Common myeloid progenitor, CD34-positive (primary cell): ENCODE measurements at regions not wholly inside any gene's neighbourhood (a gene's known extent, or its start where the extent isn't known, plus 50 kb on each side); places are given as distances from the start of the nearest gene placed in this dataset.

Experiments used
- CTCF ChIA-PET: fragments of 350-600 bp; sonication (Branson Sonifier 250); formaldehyde crosslinking; loops from one replicate; lab custom pipeline; 2021; ENCODE audit warnings: antibody characterized with exemption; lab: Charles Lee
- POLR2A ChIA-PET: fragments of 350-600 bp; sonication (Branson Sonifier 250); formaldehyde crosslinking; loops from one replicate; lab custom pipeline; 2021; ENCODE audit warnings: antibody characterized with exemption; lab: Charles Lee
- DNase-seq, 3 donors: peaks; one replicate each; pipeline versions ENCODE4 v3.0.0 to v3.0.0-alpha.2; 2013
- H3K27ac ChIP-seq, 2 experiments: 1 replicate in 1 of 2; 2 replicates in 1 of 2; pipeline ENCODE4 v1.7.0; 2013; ENCODE audit warnings: inconsistent platforms in 2 of 2, low read length in 2 of 2, mild to moderate bottlenecking in 2 of 2, low read depth in 1 of 2, moderate library complexity in 1 of 2; ENCODE audit not compliant: severe bottlenecking in 2 of 2, insufficient read depth in 1 of 2, poor library complexity in 1 of 2
- H3K27me3 ChIP-seq, 5 experiments: replicated peaks in 2 of 5; 1 replicate in 3 of 5; 2 replicates in 2 of 5; pipeline versions ENCODE4 v1.6.1 to v1.7.0; 2013; ENCODE audit warnings: low read length in 4 of 5, mild to moderate bottlenecking in 2 of 5, moderate library complexity in 2 of 5, inconsistent platforms in 1 of 5; ENCODE audit not compliant: insufficient read depth in 5 of 5, control insufficient read depth in 4 of 5
- H3K36me3 ChIP-seq, 4 experiments: 1 replicate in 2 of 4; 2 replicates in 2 of 4; pipeline versions ENCODE4 v1.6.1 to v1.7.0; 2013; ENCODE audit warnings: low read length in 3 of 4, control low read depth in 1 of 4, mild to moderate bottlenecking in 1 of 4; ENCODE audit not compliant: control insufficient read depth in 4 of 4, insufficient read depth in 4 of 4
- H3K4me1 ChIP-seq, 4 experiments: 1 replicate in 3 of 4; 2 replicates in 1 of 4; pipeline versions ENCODE4 v1.6.1 to v1.7.1; 2013; ENCODE audit warnings: low read length in 3 of 4, mild to moderate bottlenecking in 3 of 4, control low read depth in 1 of 4, inconsistent platforms in 1 of 4, moderate library complexity in 1 of 4; ENCODE audit not compliant: control insufficient read depth in 4 of 4, insufficient read depth in 4 of 4; ENCODE audit errors: control extremely low read depth in 1 of 4
- H3K4me3 ChIP-seq, 7 experiments: 1 replicate in 4 of 7; 2 replicates in 3 of 7; pipeline versions ENCODE4 v1.5.1 to v1.7.0; 2013; ENCODE audit warnings: mild to moderate bottlenecking in 7 of 7, low read length in 6 of 7, moderate library complexity in 6 of 7, inconsistent platforms in 2 of 7, low read depth in 2 of 7, control low read depth in 1 of 7; ENCODE audit not compliant: insufficient read depth in 4 of 7, control insufficient read depth in 1 of 7; ENCODE audit errors: extremely low read depth in 1 of 7
- H3K9me3 ChIP-seq, 5 experiments: 1 replicate in 4 of 5; 2 replicates in 1 of 5; pipeline versions ENCODE4 v1.6.1 to v1.7.1; 2013; ENCODE audit warnings: low read length in 4 of 5, mild to moderate bottlenecking in 2 of 5, inconsistent platforms in 1 of 5, low read depth in 1 of 5, moderate library complexity in 1 of 5; ENCODE audit not compliant: control insufficient read depth in 4 of 5, insufficient read depth in 2 of 5; ENCODE audit errors: control extremely low read depth in 1 of 5
- WGBS: methylation state at CpG from one replicate; pipeline ENCODE4 v1.1.5; 2013; ENCODE audit not compliant: insufficient coverage; 5-methylcytosine and 5-hydroxymethylcytosine counted together

DNA sequence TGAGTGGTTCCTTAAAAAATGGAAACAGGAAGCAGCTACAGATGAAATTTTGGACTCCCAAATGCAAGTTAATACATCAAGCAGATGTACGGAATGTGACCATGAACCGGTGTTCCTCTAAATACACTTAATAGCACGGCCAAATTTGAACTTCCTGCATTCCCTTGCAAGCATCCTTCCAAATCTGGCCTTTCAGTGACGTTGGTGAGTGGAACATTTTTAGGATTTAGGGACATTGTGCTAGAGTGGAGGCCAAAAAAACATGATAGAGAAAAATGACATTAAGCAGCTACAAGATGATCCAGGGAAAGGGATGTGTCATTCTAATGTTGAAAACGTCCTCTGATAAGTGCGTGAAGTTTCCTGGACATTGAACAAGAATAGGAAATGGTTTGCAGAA, 62.1 kb downstream of the CTAGE1 start:
- ChIA-PET CTCF (interaction anchor here (1.0 kb wide), 1 partner anchor 21 kb away, joined by 3 read pairs; no protein-coding TSS in a partner anchor), POLR2A (no interaction called here)
- no peak for DNase-seq
- Histone ChIP-seq H3K27me3 (peaks cover 3 to 43% (median 5%) of the 10 kb centered on the region in 5 experiments), H3K36me3 (no peaks in the 10 kb centered on the region), H3K27ac (no peak overlapping the region), H3K4me1 (no peaks in the 10 kb centered on the region), H3K9me3 (peaks cover 0 to 4% (median 0%) of the 10 kb centered on the region in 5 experiments), H3K4me3 (no peak overlapping the region)
- WGBS, result 61% methylated on average over 5 of the region's 6 CpGs

- CTCF ChIA-PET, result no interaction called here
- WGBS, result 93% methylated on average over 5 of the region's 6 CpGs
- H3K9me3 ChIP-seq, result peaks cover 0 to 4% (median 0%) of the 10 kb centered on the region in 5 experiments
- no peak overlapping the region for H3K4me3 ChIP-seq
- no peak overlapping the region for H3K27ac ChIP-seq
- POLR2A ChIA-PET, result no interaction called here
- no peak for DNase-seq
- H3K36me3 ChIP-seq, result no peaks in the 10 kb centered on the region
- H3K4me1 ChIP-seq, result no peaks in the 10 kb centered on the region
- peaks cover 6 to 48% (median 10%) of the 10 kb centered on the region in 5 experiments for H3K27me3 ChIP-seq
These were observed 62.6 kb downstream of the CTAGE1 start for GRCh38 chr18:22355069-22355468.

GRCh38 chr18:22349966-22350365, 67.7 kb downstream of the CTAGE1 start:
- Histone ChIP-seq H3K4me1 (peaks cover 0 to 11% (median 8%) of the 10 kb centered on the region in 4 experiments), H3K4me3 (no peak overlapping the region), H3K27me3 (peaks cover 20 to 81% (median 48%) of the 10 kb centered on the region in 5 experiments), H3K36me3 (no peaks in the 10 kb centered on the region), H3K9me3 (peaks cover 0 to 4% (median 0%) of the 10 kb centered on the region in 5 experiments), H3K27ac (no peak overlapping the region)
- ChIA-PET POLR2A (no interaction called here), CTCF (no interaction called here)
- DNase-seq, result no peak
- 23% methylated on average over 3 of the region's 8 CpGs for WGBS

DNA sequence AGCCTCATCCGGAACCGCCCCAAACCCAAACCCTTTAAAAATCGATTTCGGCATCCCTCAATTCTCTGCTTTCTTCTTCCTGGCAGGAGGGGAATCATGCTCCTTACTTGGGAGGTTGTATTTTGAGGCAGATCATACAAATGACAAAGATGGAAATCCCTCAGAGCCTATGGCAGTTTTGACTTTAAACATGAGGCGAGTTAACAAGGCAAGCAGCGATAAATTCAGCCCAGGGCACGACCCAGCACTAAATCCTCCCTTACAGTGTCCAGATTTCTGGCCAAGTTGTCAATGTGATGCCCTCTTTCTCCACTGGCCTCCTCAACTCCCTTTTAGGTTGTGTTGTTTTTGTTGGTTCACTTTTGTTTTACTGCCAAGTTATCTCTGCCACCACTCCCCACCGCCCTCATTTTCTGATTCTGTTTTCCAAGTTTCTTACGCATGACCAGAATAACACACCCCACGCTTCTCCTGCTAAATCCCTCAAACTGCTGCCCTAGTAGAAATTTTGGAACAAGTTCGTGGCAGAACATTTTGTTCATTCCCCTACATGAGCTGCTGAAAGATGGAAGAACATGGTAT, 68.3 kb downstream of the CTAGE1 start:
- Histone ChIP-seq H3K9me3 (peaks cover 0 to 4% (median 0%) of the 10 kb centered on the region in 5 experiments), H3K4me1 (peaks cover 0 to 11% (median 8%) of the 10 kb centered on the region in 4 experiments), H3K27me3 (peaks cover 20 to 79% (median 50%) of the 10 kb centered on the region in 5 experiments), H3K27ac (no peak overlapping the region), H3K4me3 (no peak overlapping the region), H3K36me3 (no peaks in the 10 kb centered on the region)
- 11% methylated on average over 7 of the region's 11 CpGs for WGBS
- no peak for DNase-seq
- POLR2A ChIA-PET, result no interaction called here
- CTCF ChIA-PET, result no interaction called here

DNA sequence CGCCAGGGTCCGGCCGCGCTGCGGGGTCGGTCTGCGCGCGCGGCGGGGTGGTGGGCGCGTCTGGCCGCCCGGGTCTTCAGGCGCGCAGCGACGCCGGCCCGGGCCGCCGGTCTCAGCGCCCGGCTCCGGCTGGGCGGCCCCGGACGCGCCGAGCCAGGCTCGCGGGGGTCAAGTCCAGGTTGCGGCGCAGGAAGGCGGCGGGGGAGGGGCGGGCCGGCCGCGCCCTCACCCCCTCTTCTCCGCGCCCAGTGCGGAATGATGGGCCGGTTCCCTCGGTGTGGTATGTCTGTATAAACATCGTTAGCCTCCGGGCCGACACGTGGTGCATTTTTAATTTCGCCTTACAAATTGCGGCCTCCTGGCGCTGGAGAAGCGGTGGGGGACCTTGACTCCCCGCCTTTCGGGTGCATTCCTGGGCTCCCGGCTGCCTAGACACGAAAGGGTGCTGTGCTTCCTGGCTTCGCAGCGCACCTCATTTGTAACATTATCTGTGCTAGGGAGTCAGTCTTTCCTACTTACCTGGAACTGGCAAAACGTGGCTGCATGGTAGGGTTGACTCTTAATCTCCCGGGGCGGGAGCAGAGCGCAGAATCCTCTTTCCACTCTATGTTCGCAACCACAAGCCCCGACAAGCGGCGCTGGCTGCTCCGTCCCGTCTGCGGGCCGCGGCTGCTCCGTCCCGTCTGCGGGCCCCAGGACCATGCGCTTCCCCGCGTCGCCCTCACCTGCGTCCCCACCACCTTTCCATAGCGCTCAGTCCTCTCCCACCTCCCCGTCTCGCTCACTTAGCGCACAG, 69.0 kb downstream of the CTAGE1 start:
- DNase-seq, result peak in 1 of 3 donors; percentile 12
- H3K4me3 ChIP-seq, result peak overlapping the region in 3 of 7 experiments; percentile 16 to 56 (median 20)
- ChIA-PET CTCF (no interaction called here), POLR2A (no interaction called here)
- H3K27me3 ChIP-seq, result peaks cover 17 to 82% (median 51%) of the 10 kb centered on the region in 5 experiments
- H3K4me1 ChIP-seq, result peaks cover 0 to 11% (median 8%) of the 10 kb centered on the region in 4 experiments
- H3K9me3 ChIP-seq, result peaks cover 0 to 4% (median 0%) of the 10 kb centered on the region in 5 experiments
- no peaks in the 10 kb centered on the region for H3K36me3 ChIP-seq
- WGBS, result 2% methylated on average over 61 of the region's 85 CpGs
- H3K27ac ChIP-seq, result no peak overlapping the region

DNA sequence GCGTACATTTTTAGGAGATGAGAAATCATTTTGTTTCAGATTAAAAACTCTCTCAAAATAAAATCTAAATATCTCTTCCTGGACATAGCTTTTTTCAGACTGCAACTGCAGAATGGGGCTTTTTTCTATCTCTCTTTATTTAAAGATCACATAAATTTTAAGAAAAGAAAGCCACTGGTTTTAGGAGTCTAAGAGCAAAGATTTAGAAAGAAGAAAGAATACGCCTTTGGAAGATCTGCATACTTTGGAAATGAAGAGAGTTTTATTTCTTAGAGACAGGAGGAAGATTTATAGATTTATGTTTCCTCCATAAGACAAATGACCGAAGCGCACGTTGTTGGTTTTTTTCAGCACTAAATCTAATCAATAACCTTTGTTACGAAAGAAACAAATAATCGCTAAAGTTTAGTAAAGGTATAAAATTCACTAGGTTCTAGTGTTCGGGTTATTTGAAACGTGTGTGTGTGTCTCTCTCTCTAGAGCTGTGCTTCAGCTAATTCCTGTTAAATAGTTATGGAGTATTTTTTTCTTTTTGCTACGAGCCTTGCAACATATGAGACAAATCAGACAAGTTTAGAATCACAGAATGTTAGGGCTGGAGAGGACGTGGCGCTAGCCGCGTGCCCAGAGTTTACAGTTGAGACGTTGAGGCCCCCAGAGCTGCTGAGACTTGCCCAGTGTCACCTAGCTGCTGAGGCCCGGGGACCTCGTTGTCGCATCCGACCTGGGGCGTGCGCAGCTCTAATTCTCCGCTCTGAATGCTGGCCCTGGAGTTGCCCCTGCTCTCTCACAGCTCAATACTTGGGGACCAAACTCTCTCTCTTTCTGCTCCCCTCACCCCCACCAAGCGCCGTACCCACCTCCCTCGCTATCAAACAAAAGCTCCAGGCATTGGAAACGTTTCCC, 69.9 kb downstream of the CTAGE1 start:
- POLR2A ChIA-PET, result no interaction called here

More for the DNA sequence above, 69.9 kb downstream of the CTAGE1 start:
- H3K4me3 ChIP-seq, result peak overlapping the region in 1 of 7 experiments; percentile 20
- H3K36me3 ChIP-seq, result no peaks in the 10 kb centered on the region
- H3K27me3 ChIP-seq, result peaks cover 17 to 87% (median 51%) of the 10 kb centered on the region in 5 experiments
- H3K4me1 ChIP-seq, result peaks cover 0 to 11% (median 8%) of the 10 kb centered on the region in 4 experiments
- WGBS, result 4% methylated on average over 15 of the region's 26 CpGs
- DNase-seq, result peak in 1 of 3 donors; percentile 15
- H3K27ac ChIP-seq, result no peak overlapping the region
- CTCF ChIA-PET, result no interaction called here
- peaks cover 0 to 4% (median 0%) of the 10 kb centered on the region in 5 experiments for H3K9me3 ChIP-seq
